Limb (tissue), 2 donors: ENCODE measurements at regions not wholly inside any gene's neighbourhood (a gene's known extent, or its start where the extent isn't known, plus 50 kb on each side); places are given as distances from the start of the nearest gene placed in this dataset.
"Not testable (repeated sequence)": the region's sequence is repeated elsewhere in the genome, so short reads cannot be mapped to it uniquely, and the experiment has no call there.

Experiments used
- DNase-seq, 2 donors: peaks; one replicate each; pipeline ENCODE4 v3.0.0-alpha.2; 2016; ENCODE audit errors: extremely low spot score in 2 of 2

GRCh38 chr15:79157631-79158592, 67.3 kb upstream of the RASGRF1 start:
- no peak for DNase-seq

DNA sequence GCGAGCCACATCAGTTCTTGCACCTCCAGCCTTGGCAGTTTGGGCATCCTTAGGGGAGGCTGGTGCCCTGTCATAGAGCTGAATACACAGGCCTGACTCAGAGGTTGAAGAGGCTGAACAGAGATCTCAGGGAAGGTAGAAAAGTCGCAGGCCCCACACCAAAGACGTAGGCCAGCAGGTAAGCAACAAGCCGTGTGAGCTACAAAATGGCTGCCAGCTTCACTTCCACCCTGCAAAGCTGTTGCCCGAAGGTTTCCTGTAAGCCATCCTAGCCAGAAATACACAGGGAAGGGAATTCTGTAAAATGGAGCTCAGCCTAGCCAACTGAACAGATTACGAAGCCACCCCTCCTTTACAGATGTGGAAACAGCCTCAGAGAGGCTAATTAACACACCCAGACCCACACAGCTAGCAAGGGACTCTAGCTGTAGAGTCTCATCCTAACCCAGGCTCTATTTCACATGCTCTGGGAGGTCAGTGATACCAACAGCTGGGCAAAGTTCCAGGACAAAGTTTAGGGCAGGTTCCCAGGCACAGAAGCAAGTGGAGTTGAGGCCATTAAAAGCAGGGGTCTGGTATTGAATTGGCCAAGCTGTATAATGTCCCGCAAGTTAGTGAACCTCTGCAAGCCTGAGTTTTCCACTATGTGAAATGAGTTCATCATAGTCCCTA, 66.3 kb upstream of the RASGRF1 start:
- no peak for DNase-seq

- peak in 1 of 2 donors; percentile 59 for DNase-seq
Measured at GRCh38 chr15:79154483-79155135, 64.0 kb upstream of the RASGRF1 start.

DNA sequence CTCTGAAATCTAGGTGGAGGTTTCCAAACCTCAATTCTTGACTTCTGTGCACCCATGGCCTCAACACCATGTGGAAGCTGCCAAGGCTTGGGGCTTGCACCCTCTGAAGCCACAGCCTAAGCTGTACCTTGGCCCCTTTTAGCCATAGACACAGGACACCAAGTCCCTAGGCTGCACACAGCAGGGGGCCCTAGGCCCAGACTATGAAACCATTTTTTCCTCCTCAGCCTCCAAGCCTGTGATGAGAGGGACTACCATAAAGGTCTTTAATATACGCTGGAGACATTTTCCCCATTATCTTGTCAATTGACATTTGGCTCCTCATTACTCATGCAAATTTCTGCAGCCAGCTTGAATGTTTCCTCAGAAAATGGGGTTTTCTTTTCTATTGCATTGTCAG, 53.7 kb upstream of the RASGRF1 start:
- not testable (repeated sequence) for DNase-seq

DNA sequence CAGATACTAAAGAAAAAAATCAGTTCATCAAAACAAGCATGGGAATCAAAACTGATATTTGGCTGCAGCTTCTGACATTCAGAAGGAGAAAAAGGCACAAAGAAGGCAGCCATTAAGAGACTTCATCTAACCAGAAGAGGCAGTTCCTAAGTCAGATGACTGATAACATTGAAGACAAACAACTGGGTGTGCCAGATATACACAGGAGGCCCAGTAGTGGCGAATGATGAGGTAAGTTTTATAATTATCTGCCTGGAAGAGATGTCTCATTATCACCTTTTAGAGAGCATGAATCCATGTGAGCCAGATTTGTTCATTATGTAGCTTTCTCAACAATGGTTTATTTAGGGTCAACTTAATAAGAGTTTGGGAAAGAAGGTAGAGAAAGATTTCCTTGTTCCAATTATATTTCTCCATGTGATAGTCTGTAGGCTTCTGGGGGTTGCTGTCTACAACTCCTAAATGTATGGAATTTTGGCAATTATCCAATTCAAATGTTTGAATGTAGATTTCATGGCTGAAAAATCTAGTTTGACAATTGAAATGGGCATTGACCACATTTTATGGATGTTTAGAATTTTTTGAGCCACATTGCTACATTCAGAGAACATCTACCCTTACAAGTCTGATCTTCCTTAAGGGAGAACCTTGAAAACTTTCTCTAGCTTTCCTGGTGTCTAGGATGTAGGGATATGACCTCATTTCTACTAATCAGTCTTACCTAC, 50.4 kb upstream of the RASGRF1 start:
- no peak for DNase-seq
